HCT116 (cell line): ENCODE measurements at regions not wholly inside any gene's neighbourhood (a gene's known extent, or its start where the extent isn't known, plus 50 kb on each side); places are given as distances from the start of the nearest gene placed in this dataset.

Experiments
- ATAC-seq: fragments of 200-7000 bp; cut with Tn5 transposase; 2 replicates; pipeline ENCODE4 v1.9.1; 2020; ENCODE audit warnings: mild to moderate bottlenecking, moderate library complexity
- BruUV-seq: library from RNA; stranded (reverse); fragments of 400-500 nt; replicated peaks from 2 replicates; lab custom pipeline; 2021; lab: Mats Ljungman, UMichigan
- CTCF ChIA-PET: fragments of 300-600 bp; sonication (Branson Sonifier 250); formaldehyde crosslinking; loops from one replicate; lab custom pipeline; 2021; ENCODE audit warnings: antibody characterized with exemption; lab: Charles Lee
- POLR2A ChIA-PET: fragments of 300-600, 350-600 bp; sonication (Branson Sonifier 250); formaldehyde crosslinking; loops from one replicate; lab custom pipeline; 2021; ENCODE audit warnings: antibody characterized with exemption; lab: Charles Lee
- RAD21 ChIA-PET, 2 experiments: fragments of 300-600 bp; sonication (Branson Sonifier 250); formaldehyde crosslinking; loops; one replicate each; lab custom pipeline; 2023; ENCODE audit warnings: low total read pairs in 2 of 2; ENCODE audit not compliant: uncharacterized antibody in 2 of 2, unreplicated experiment in 2 of 2, low non-redundant PET in 1 of 2; lab: Charles Lee
- DNase-seq: peaks from one replicate; pipeline ENCODE4 v3.0.0-alpha.2; 2010; ENCODE audit warnings: low read depth, low spot score
- H2AFZ ChIP-seq: fragments of 200-600 bp; shearing (Covaris generic), sonication (generic); 2 replicates; pipeline ENCODE4 v1.6.1; 2017; ENCODE audit warnings: low read depth, mixed run types, mixed read lengths, antibody characterized with exemption, low read length; ENCODE audit not compliant: poor library complexity, severe bottlenecking
- H3K27ac ChIP-seq: 2 replicates; pipeline ENCODE4 v1.5.1; 2012; ENCODE audit warnings: low read depth, low read length
- H3K27me3 ChIP-seq: fragments of 200-600 bp; sonication (generic); 2 replicates; pipeline ENCODE4 v1.6.1; 2016; ENCODE audit warnings: mixed run types, low read length, mixed read lengths; ENCODE audit not compliant: insufficient read depth
- H3K36me3 ChIP-seq, 2 experiments: fragments of 200-500 bp in 1 of 2; fragments of 200-600 bp in 1 of 2; sonication (Bioruptor generic) in 1 of 2; sonication (generic) in 1 of 2; 2 replicates each; pipeline versions ENCODE4 v1.5.1 to v1.6.1; 2014 to 2016; ENCODE audit warnings: low read length in 2 of 2, inconsistent platforms in 1 of 2, mixed read lengths in 1 of 2, mixed run types in 1 of 2; ENCODE audit not compliant: insufficient read depth in 2 of 2, control insufficient read depth in 1 of 2
- H3K4me1 ChIP-seq, 2 experiments: fragments of 200-600 bp in 1 of 2; sonication (generic) in 1 of 2; 2 replicates each; pipeline versions ENCODE4 v1.5.1 to v1.6.1; 2012 to 2017; ENCODE audit warnings: low read length in 2 of 2, inconsistent platforms in 1 of 2, mild to moderate bottlenecking in 1 of 2, mixed read lengths in 1 of 2, mixed run types in 1 of 2, moderate library complexity in 1 of 2; ENCODE audit not compliant: insufficient read depth in 2 of 2, control insufficient read depth in 1 of 2
- H3K4me2 ChIP-seq: fragments of 200-600 bp; sonication (generic); 2 replicates; pipeline ENCODE4 v1.6.1; 2017; ENCODE audit warnings: mixed run types, low read length, mixed read lengths
- H3K4me3 ChIP-seq, 2 experiments: fragments of 200-600 bp in 1 of 2; sonication (generic) in 1 of 2; replicated peaks in 1 of 2; 2 replicates each; pipeline ENCODE4 v1.5.1; 2011 to 2016; ENCODE audit warnings: low read length in 2 of 2, control low read depth in 1 of 2, low read depth in 1 of 2, mild to moderate bottlenecking in 1 of 2, mixed read lengths in 1 of 2, mixed run types in 1 of 2
- H3K79me2 ChIP-seq: fragments of 200-600 bp; sonication (generic); 2 replicates; pipeline ENCODE4 v1.6.1; 2017; ENCODE audit warnings: mild to moderate bottlenecking, mixed run types, low read length, moderate library complexity, mixed read lengths; ENCODE audit not compliant: insufficient read depth
- H3K9ac ChIP-seq: fragments of 200-600 bp; sonication (generic); 2 replicates; pipeline ENCODE4 v1.6.1; 2016; ENCODE audit warnings: low read length, mixed read lengths
- H3K9me2 ChIP-seq: fragments of 200-600 bp; sonication (generic), shearing (Covaris generic); 2 replicates; pipeline ENCODE4 v1.6.1; 2017; ENCODE audit warnings: mixed run types, mild to moderate bottlenecking, moderate library complexity; ENCODE audit not compliant: insufficient read depth
- H3K9me3 ChIP-seq, 2 experiments: fragments of 200-500 bp in 1 of 2; fragments of 200-600 bp in 1 of 2; sonication (Bioruptor generic) in 1 of 2; sonication (generic) in 1 of 2; 2 replicates each; pipeline ENCODE4 v1.6.1; 2014 to 2017; ENCODE audit warnings: low read length in 2 of 2, mixed read lengths in 2 of 2, inconsistent platforms in 1 of 2, low read depth in 1 of 2, mild to moderate bottlenecking in 1 of 2, mixed run types in 1 of 2, moderate library complexity in 1 of 2; ENCODE audit not compliant: control insufficient read depth in 1 of 2, insufficient read depth in 1 of 2
- H4K20me1 ChIP-seq: fragments of 200-600 bp; sonication (generic), shearing (Covaris generic); 2 replicates; pipeline ENCODE4 v1.6.1; 2017; ENCODE audit warnings: mixed run types, mild to moderate bottlenecking, moderate library complexity; ENCODE audit not compliant: insufficient read depth
- CEBPB ChIP-seq: IDR thresholded peaks from 2 replicates; pipeline ENCODE4 v1.6.1; 2012; ENCODE audit warnings: low read depth
- EGR1 ChIP-seq: IDR thresholded peaks from 2 replicates; pipeline ENCODE4 v1.6.1; 2012; ENCODE audit warnings: low read depth
- EZH2 ChIP-seq: fragments of 200-600 bp; sonication (generic); IDR thresholded peaks from 2 replicates; pipeline ENCODE4 v1.6.1; 2017; ENCODE audit warnings: antibody characterized with exemption, mixed run types
- EZH2phosphoT487 ChIP-seq: fragments of 200-600 bp; IDR thresholded peaks from 2 replicates; pipeline ENCODE4 v1.6.1; 2018; ENCODE audit warnings: antibody characterized with exemption, borderline replicate concordance
- FOSL1 ChIP-seq: IDR thresholded peaks from 2 replicates; pipeline ENCODE4 v1.6.1; 2012; ENCODE audit warnings: low read depth
- JUND ChIP-seq: IDR thresholded peaks from 2 replicates; pipeline ENCODE4 v1.6.1; 2012
- MAX ChIP-seq: IDR thresholded peaks from 2 replicates; pipeline ENCODE4 v1.6.1; 2012
- REST ChIP-seq: IDR thresholded peaks from 2 replicates; pipeline ENCODE4 v1.6.1; 2012; ENCODE audit warnings: low read depth
- SIN3A ChIP-seq: IDR thresholded peaks from 2 replicates; pipeline ENCODE4 v1.6.1; 2012; ENCODE audit warnings: low read depth
- YY1 ChIP-seq: IDR thresholded peaks from 2 replicates; pipeline ENCODE4 v1.6.1; 2011; ENCODE audit warnings: low read length, low read depth, moderate library complexity, mild to moderate bottlenecking; ENCODE audit not compliant: insufficient replicate concordance; ENCODE audit errors: extremely low read depth
- ZBTB33 ChIP-seq: IDR thresholded peaks from 2 replicates; pipeline ENCODE4 v1.6.1; 2011; ENCODE audit warnings: mild to moderate bottlenecking, low read length, moderate library complexity; ENCODE audit not compliant: insufficient replicate concordance; ENCODE audit errors: extremely low read depth
- ZNF274 ChIP-seq: fragments of 200-500 bp; sonication (Bioruptor generic); IDR thresholded peaks from 2 replicates; pipeline ENCODE4 v1.6.1; 2014; ENCODE audit warnings: mild to moderate bottlenecking, low read depth, low read length, inconsistent platforms
- intact Hi-C: fragments of 100-400 bp; cut with micrococcal nuclease; formaldehyde crosslinking; loops from 2 replicates; pipeline ENCODE4 v1.10.0; 2022

- TF ChIP-seq YY1 (no peak), JUND (no peak), ZNF274 (no peak), MAX (no peak), SIN3A (no peak), EZH2 (no peak), CEBPB (no peak), FOSL1 (no peak), ZBTB33 (no peak), EZH2phosphoT487 (no peak), REST (no peak), EGR1 (no peak)
- Histone ChIP-seq H3K4me3 (no peak overlapping the region), H2AFZ (no peak overlapping the region), H3K79me2 (no peaks in the 10 kb centered on the region), H3K36me3 (no peaks in the 10 kb centered on the region), H3K27ac (no peak overlapping the region), H3K27me3 (no peaks in the 10 kb centered on the region), H3K4me1 (no peaks in the 10 kb centered on the region), H4K20me1 (no peaks in the 10 kb centered on the region), H3K4me2 (no peak overlapping the region), H3K9me2 (no peaks in the 10 kb centered on the region), H3K9ac (no peak overlapping the region), H3K9me3 (no peaks in the 10 kb centered on the region)
- ATAC-seq (no peak), DNase-seq (no peak)
- CTCF ChIA-PET: no interaction called here
- intact Hi-C loops: no loop called here
- POLR2A ChIA-PET: no interaction called here
- RAD21 ChIA-PET: no interaction called here
- BruUV-seq: no TSS peak
Measured at GRCh38 chr5:117800261-117800660, 1188.1 kb downstream of the DTWD2 start.
